SU-DHL-6 (cell line): ENCODE measurements at regions not wholly inside any gene's neighbourhood (a gene's known extent, or its start where the extent isn't known, plus 50 kb on each side); places are given as distances from the start of the nearest gene placed in this dataset.

Experiments
- H2AFZ ChIP-seq: fragments of 200-600 bp; sonication (generic); 2 replicates; pipeline ENCODE4 v1.6.1; 2014; ENCODE audit warnings: low read depth, mild to moderate bottlenecking, moderate library complexity, mixed read lengths, antibody characterized with exemption, low read length; ENCODE audit not compliant: severe bottlenecking
- H3F3A ChIP-seq: fragments of 200-600 bp; shearing (Covaris generic); 2 replicates; pipeline ENCODE4 v1.6.0; 2016; ENCODE audit warnings: antibody characterized with exemption, mild to moderate bottlenecking; ENCODE audit not compliant: insufficient read depth
- H3K27ac ChIP-seq: fragments of 200-600 bp; sonication (generic); 2 replicates; pipeline ENCODE4 v1.5.1; 2016; ENCODE audit warnings: low read depth, mild to moderate bottlenecking, low read length, moderate library complexity, mixed read lengths
- H3K27me3 ChIP-seq: fragments of 200-600 bp; sonication (generic), shearing (Covaris generic); 2 replicates; pipeline ENCODE4 v1.6.0; 2014; ENCODE audit warnings: mild to moderate bottlenecking, low read length
- H3K36me3 ChIP-seq: fragments of 200-600 bp; sonication (generic); 2 replicates; pipeline ENCODE4 v1.6.1; 2014; ENCODE audit warnings: mild to moderate bottlenecking, low read length, mixed read lengths
- H3K4me2 ChIP-seq: fragments of 300-600, 200-600 bp; shearing (Covaris generic), sonication (generic); 2 replicates; pipeline ENCODE4 v1.6.0; 2014; ENCODE audit warnings: low read length, low read depth, mild to moderate bottlenecking; ENCODE audit not compliant: poor library complexity, severe bottlenecking
- H3K4me3 ChIP-seq: fragments of 200-600 bp; sonication (generic); 2 replicates; pipeline ENCODE4 v1.5.1; 2014; ENCODE audit warnings: antibody characterized with exemption, low read length, mild to moderate bottlenecking, mixed read lengths; ENCODE audit not compliant: insufficient read depth, poor library complexity, severe bottlenecking
- H3K79me2 ChIP-seq: fragments of 200-600 bp; sonication (generic); 2 replicates; pipeline ENCODE4 v1.6.1; 2014; ENCODE audit warnings: mild to moderate bottlenecking, low read length, moderate library complexity; ENCODE audit not compliant: insufficient read depth
- H3K9ac ChIP-seq: fragments of 200-600 bp; sonication (generic); 2 replicates; pipeline ENCODE4 v1.7.0; 2014; ENCODE audit warnings: mild to moderate bottlenecking, low read length
- H3K9me2 ChIP-seq: fragments of 200-600 bp; sonication (generic); replicated peaks from 2 replicates; pipeline ENCODE4 v1.6.1; 2014; ENCODE audit warnings: low read length; ENCODE audit not compliant: insufficient read depth
- H3K9me3 ChIP-seq: fragments of 200-600 bp; sonication (generic); 2 replicates; pipeline ENCODE4 v1.6.1; 2014; ENCODE audit warnings: low read length, mixed read lengths; ENCODE audit not compliant: insufficient read depth
- H4K20me1 ChIP-seq: fragments of 200-600 bp; sonication (generic); 2 replicates; pipeline ENCODE4 v1.6.1; 2014; ENCODE audit warnings: low read depth, mild to moderate bottlenecking, antibody characterized with exemption, low read length, moderate library complexity, mixed read lengths
- CTCF ChIP-seq: fragments of 200-600 bp; sonication (generic); IDR thresholded peaks from one replicate; pipeline ENCODE4 v1.5.1; 2017; ENCODE audit warnings: antibody characterized with exemption, mild to moderate bottlenecking, low read length, moderate library complexity; ENCODE audit not compliant: insufficient read depth, poor library complexity, severe bottlenecking
- EZH2phosphoT487 ChIP-seq: fragments of 200-600 bp; sonication (generic), shearing (Covaris generic); conservative IDR thresholded peaks from 2 replicates; pipeline ENCODE4 v1.6.1; 2018; ENCODE audit warnings: mild to moderate bottlenecking, antibody characterized with exemption, low read length, moderate library complexity, mixed read lengths

DNA sequence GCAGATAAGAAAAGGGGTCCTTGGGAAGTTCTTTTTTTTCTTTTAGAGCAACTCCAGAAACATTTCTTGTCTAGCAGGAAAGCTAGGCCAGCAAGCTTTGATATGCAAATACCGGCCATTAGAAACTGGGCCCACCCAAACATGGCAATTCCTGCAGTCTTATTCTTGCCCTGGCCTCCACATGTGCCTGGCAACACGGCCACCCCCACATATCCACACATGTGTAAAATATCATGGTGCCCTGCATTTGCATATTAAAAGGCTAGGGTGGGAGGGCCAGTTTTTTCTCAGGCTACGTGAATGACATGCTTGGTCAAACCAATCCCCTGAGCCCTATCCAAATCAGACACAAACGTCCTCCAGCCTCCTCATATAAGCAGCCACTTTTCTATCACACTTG, 171.7 kb upstream of the ZCCHC13 start:
- no peaks in the 10 kb centered on the region for H3K9me3 ChIP-seq
- H3K9ac ChIP-seq, result no peak overlapping the region
- H3F3A ChIP-seq, result no peaks in the 10 kb centered on the region
- H3K4me3 ChIP-seq, result no peak overlapping the region
- no peaks in the 10 kb centered on the region for H3K79me2 ChIP-seq
- H2AFZ ChIP-seq, result no peak overlapping the region
- no peaks in the 10 kb centered on the region for H3K27me3 ChIP-seq
- TF ChIP-seq EZH2phosphoT487 (no peak), CTCF (no peak)
- no peak overlapping the region for H3K4me2 ChIP-seq
- H3K36me3 ChIP-seq, result no peaks in the 10 kb centered on the region
- no peaks in the 10 kb centered on the region for H4K20me1 ChIP-seq
- no peak overlapping the region for H3K27ac ChIP-seq
- no peaks in the 10 kb centered on the region for H3K9me2 ChIP-seq

DNA sequence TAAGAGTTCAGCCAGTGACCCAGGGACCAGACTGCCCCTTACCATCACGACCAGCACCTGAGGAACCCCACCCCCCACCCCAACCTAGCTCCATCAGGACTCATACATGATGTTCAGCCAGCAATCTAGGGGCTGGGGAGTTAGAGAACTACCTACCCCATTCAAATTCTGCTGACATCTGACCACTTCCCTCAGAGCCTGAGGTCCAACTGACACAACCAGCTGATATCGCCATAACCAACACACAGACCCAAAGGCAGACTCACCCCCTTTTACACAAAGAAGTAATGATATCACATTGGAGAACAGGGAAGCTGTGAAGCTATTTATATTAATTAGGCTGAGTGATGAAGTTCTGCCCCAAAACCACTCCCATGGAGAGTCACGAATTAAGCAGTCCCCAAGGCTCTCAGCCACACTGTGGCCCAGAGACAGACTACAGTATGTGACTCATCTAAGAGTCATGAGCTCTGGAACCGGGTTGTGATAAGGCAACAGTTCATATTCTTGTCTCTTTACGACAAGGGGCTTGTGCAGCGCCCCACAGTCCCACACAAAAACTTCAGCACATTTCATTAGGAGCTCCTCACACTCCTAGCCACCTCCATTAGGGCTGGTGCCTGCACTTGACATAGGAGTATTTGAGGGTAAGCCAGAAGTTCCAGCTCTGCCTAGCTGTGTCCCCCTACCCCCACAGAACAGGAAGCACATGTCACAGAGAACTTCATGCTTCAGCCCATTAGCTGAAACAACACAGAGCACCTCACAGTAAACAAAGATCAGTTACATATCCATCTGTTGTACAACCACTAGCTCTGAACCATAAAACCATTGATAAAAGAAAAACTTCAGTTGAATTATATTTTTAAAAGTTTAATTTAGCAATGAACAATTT, 184.7 kb upstream of the ZCCHC13 start:
- Histone ChIP-seq H3K9me2 (no peaks in the 10 kb centered on the region), H4K20me1 (no peaks in the 10 kb centered on the region), H3F3A (no peaks in the 10 kb centered on the region), H3K36me3 (no peaks in the 10 kb centered on the region), H3K27ac (no peak overlapping the region), H3K4me3 (no peak overlapping the region), H3K4me2 (no peak overlapping the region), H3K9me3 (no peaks in the 10 kb centered on the region), H3K79me2 (no peaks in the 10 kb centered on the region), H2AFZ (no peak overlapping the region), H3K27me3 (no peaks in the 10 kb centered on the region), H3K9ac (no peak overlapping the region)
- no peak for TF ChIP-seq CTCF
- no peak for TF ChIP-seq EZH2phosphoT487

DNA sequence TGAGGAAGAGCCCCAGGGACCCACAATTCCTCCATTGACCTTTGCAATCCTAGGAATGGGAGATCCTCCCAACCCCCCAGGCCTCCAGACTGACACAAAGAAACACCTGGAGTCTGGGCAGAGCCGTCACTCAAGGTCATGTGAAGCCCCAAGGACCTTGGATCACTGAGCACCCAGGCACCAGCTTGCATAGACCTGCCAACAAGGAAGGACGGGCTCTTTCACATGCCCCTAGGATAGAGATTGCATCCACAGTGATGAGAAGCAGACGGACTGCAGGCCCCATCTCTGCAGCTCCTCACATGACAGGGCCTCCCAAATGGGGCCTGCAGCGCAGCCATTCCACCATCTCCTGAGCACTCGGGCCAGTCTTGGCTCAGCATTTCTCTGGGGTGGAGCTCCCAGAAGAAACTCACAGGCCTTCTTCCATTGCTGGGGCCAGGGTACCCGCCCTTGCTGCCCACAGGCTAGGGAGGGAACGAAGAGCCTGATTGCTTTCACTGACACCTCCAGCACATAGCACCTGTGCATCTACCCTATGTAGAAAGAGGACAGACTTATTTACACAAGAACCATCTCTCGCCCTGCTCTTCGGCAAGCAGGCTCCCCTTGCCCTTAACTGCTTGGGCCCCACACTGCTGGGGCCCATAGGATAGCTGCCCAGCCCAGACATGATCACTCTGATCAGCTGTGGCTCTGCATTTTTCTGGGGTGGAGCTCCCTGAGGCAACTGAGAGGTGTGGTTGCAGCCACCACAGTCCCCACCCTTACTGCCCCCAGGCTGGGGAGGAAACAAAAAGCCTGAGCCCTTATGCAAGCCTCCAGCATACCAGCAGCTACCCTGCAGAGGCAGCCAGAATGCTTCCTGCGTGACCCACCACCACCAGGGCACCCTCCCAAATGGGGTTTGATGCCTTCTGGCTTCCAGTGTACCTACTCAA, 185.7 kb upstream of the ZCCHC13 start:
- Histone ChIP-seq H3F3A (no peaks in the 10 kb centered on the region), H3K4me3 (no peak overlapping the region), H3K9me3 (no peaks in the 10 kb centered on the region), H3K27me3 (no peaks in the 10 kb centered on the region), H3K9me2 (no peaks in the 10 kb centered on the region), H4K20me1 (no peaks in the 10 kb centered on the region), H3K27ac (no peak overlapping the region), H3K9ac (no peak overlapping the region), H3K79me2 (no peaks in the 10 kb centered on the region), H2AFZ (no peak overlapping the region), H3K4me2 (no peak overlapping the region), H3K36me3 (no peaks in the 10 kb centered on the region)
- no peak for TF ChIP-seq EZH2phosphoT487
- no peak for TF ChIP-seq CTCF
